ENCODE measurements at regions not wholly inside any gene's neighbourhood (a gene's known extent, or its start where the extent isn't known, plus 50 kb on each side); places are given as distances from the start of the nearest gene placed in this dataset.

GRCh38 chr3:14590569-14590968 lies 50.4 kb upstream of the GRIP2 start:
- DNase-seq (ENCODE audit: low read depth) = no peak
- no peak for TF ChIP-seq CTCF (conservative IDR thresholded peaks at IDR 0.05; ENCODE audit: control insufficient read depth, insufficient read depth, low read depth, low read length)
- H3K4me3 ChIP-seq (ENCODE audit: control insufficient read depth, low read depth, low read length) = no peak overlapping the region

GRCh38 chr3:14592390-14592789 lies 52.2 kb upstream of the GRIP2 start:
- TF ChIP-seq CTCF (conservative IDR thresholded peaks at IDR 0.05; ENCODE audit: control insufficient read depth, insufficient read depth, low read depth, low read length) = no peak
- no peak for DNase-seq (ENCODE audit: low read depth)
- no peak overlapping the region for H3K4me3 ChIP-seq (ENCODE audit: control insufficient read depth, low read depth, low read length)

GRCh38 chr3:14592836-14593235 lies 52.7 kb upstream of the GRIP2 start:
- TF ChIP-seq CTCF (conservative IDR thresholded peaks at IDR 0.05; ENCODE audit: control insufficient read depth, insufficient read depth, low read depth, low read length) = no peak
- no peak for DNase-seq (ENCODE audit: low read depth)
- H3K4me3 ChIP-seq (ENCODE audit: control insufficient read depth, low read depth, low read length) = no peak overlapping the region

- no peak for DNase-seq (ENCODE audit: low read depth)
- TF ChIP-seq CTCF (conservative IDR thresholded peaks at IDR 0.05; ENCODE audit: control insufficient read depth, insufficient read depth, low read depth, low read length) = no peak
- no peak overlapping the region for H3K4me3 ChIP-seq (ENCODE audit: control insufficient read depth, low read depth, low read length)
These were observed 54.1 kb upstream of the GRIP2 start for GRCh38 chr3:14594234-14594633.

- no peak overlapping the region for H3K4me3 ChIP-seq (ENCODE audit: control insufficient read depth, low read depth, low read length)
- TF ChIP-seq CTCF (conservative IDR thresholded peaks at IDR 0.05; ENCODE audit: control insufficient read depth, insufficient read depth, low read depth, low read length) = no peak
- no peak for DNase-seq (ENCODE audit: low read depth)
These were observed 55.4 kb upstream of the GRIP2 start for GRCh38 chr3:14595561-14595960.

- no peak for DNase-seq (ENCODE audit: low read depth)
- H3K4me3 ChIP-seq (ENCODE audit: control insufficient read depth, low read depth, low read length) = no peak overlapping the region
- no peak for TF ChIP-seq CTCF (conservative IDR thresholded peaks at IDR 0.05; ENCODE audit: control insufficient read depth, insufficient read depth, low read depth, low read length)
These were observed 54.3 kb upstream of the CCDC174 start for GRCh38 chr3:14597266-14597665.

GRCh38 chr3:14598143-14598569 lies 53.4 kb upstream of the CCDC174 start:
- no peak for TF ChIP-seq CTCF (conservative IDR thresholded peaks at IDR 0.05; ENCODE audit: control insufficient read depth, insufficient read depth, low read depth, low read length)
- H3K4me3 ChIP-seq (ENCODE audit: control insufficient read depth, low read depth, low read length) = no peak overlapping the region
- peak; percentile 43 for DNase-seq (ENCODE audit: low read depth)

Measured in fibroblast of mammary gland (primary cell).